Ramos (cell line): ENCODE measurements at regions not wholly inside any gene's neighbourhood (a gene's known extent, or its start where the extent isn't known, plus 50 kb on each side); places are given as distances from the start of the nearest gene placed in this dataset.

Experiments
- in situ Hi-C: fragments of 300-500 bp; cut with MboI; formaldehyde crosslinking; loops from one replicate; pipeline ENCODE4 v1.14.3; 2022; ENCODE audit warnings: low sequenced_read_pairs; ENCODE audit not compliant: unreplicated experiment

GRCh38 chr21:16323596-16323995 lies 593.8 kb downstream of the USP25 start:
- in situ Hi-C loops = no loop called here

GRCh38 chr21:16324630-16325029 lies 594.8 kb downstream of the USP25 start:
- in situ Hi-C loops = no loop called here

DNA sequence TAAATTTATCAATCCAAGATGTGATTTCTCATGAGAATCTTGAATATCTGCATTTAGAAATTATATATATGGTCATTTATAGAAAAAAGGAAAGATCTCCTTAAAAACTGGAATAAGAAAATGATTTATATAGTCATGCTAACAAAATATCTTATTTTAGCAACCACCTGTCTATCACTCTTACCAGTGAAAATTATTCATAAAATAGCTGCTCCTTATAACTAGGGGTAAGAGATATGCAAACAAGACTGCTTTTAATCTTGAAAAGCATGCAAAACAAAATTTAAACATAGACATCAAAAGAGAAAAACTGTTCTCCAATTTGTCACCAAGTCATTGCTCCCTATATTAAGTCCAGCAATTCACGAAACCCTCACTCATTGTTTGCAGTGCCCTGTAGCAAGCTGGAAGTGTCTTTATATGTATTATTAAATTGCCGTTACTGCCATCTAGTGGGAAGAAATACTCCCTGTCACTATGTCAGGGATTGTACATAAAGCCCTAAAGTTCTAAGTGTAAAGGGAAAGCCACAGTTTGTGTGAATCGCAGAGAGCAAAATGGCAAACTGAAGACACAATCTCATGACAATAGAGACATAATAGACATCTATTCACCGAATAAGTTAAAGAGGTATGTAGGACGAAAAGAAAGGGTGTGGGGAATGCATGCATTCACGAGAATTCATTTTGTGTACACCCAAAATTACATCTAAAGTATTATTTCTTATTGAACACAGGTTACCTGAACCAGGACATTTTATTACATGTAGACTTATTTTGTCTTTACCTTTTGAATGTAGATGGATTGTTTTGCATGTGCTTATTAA lies 600.5 kb downstream of the USP25 start:
- in situ Hi-C loops = no loop called here

GRCh38 chr21:16330908-16331268 lies 601.1 kb downstream of the USP25 start:
- in situ Hi-C loops = no loop called here

- in situ Hi-C loops = no loop called here
These were observed 607.5 kb downstream of the USP25 start for GRCh38 chr21:16337266-16337665.

DNA sequence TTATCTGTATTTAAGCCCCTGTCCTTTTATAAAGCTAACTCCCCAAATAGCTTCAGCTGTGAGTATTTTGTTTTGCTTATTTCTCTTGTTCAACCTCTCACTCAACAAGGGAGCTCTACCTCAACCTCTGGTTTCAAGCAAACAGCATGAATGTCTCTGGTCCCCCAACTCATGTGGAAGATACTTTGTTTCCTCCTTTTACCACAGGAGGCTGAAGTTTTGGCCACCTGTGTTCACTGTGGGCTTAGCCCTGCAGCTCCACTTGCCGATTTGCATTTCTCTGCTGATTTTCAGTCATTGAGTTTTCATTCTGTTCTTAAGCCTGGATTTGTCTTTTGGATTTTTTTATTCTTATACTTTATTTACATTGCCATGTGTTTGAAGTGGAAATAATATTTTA lies 613.1 kb downstream of the USP25 start:
- in situ Hi-C loops = no loop called here

- in situ Hi-C loops = no loop called here
These were observed 614.0 kb downstream of the USP25 start for GRCh38 chr21:16343776-16344175.

- in situ Hi-C loops = no loop called here
These were observed 616.0 kb downstream of the USP25 start for GRCh38 chr21:16345757-16346156.

GRCh38 chr21:16347223-16347622 lies 617.4 kb downstream of the USP25 start:
- in situ Hi-C loops = no loop called here

GRCh38 chr21:16353764-16354163 lies 624.0 kb downstream of the USP25 start:
- in situ Hi-C loops = no loop called here

GRCh38 chr21:16357994-16358393 lies 628.2 kb downstream of the USP25 start:
- in situ Hi-C loops = no loop called here

DNA sequence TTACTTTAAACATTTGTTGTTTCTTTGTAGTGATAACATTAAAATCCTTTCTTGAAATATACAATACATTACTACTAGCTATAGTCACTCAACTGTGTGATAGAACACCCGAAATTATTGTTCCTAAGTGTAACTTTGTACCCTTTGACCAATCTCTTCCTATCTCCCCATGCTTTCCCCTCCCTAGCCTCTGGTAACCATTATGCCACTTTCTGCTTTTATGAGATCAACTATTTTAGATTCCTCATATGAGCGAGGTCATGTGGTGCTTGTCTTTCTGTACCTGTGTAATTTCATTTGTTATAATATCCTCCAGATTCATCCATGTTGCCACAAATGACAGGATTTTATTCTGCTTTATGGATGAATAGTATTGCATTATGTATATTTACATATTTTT lies 629.0 kb downstream of the USP25 start:
- in situ Hi-C loops = no loop called here

DNA sequence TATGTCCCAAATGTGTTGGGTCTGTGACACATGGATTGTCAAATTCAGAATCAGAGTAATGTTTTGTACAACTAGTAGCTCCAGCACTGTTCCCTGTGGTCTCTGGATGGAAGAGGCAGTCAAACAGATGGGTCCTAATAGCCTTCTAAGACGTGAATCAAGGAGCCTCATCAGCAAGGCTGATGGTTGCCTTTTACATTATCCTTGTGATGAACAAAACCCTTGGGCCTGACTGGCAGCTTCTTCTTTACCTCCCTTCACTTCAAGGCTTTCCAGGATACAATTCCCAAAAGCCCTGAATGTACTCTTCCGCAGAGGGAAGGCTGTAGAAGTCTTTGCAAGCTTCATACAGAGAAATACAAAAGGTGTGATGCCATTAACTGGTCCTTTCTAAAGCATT lies 633.3 kb downstream of the USP25 start:
- in situ Hi-C loops = no loop called here

GRCh38 chr21:16363518-16363917 lies 633.7 kb downstream of the USP25 start:
- in situ Hi-C loops = no loop called here

- in situ Hi-C loops = no loop called here
These were observed 636.4 kb downstream of the USP25 start for GRCh38 chr21:16366207-16366606.

GRCh38 chr21:16367079-16367478 lies 637.3 kb downstream of the USP25 start:
- in situ Hi-C loops = no loop called here

- in situ Hi-C loops = no loop called here
These were observed 640.4 kb downstream of the USP25 start for GRCh38 chr21:16370186-16370585.

DNA sequence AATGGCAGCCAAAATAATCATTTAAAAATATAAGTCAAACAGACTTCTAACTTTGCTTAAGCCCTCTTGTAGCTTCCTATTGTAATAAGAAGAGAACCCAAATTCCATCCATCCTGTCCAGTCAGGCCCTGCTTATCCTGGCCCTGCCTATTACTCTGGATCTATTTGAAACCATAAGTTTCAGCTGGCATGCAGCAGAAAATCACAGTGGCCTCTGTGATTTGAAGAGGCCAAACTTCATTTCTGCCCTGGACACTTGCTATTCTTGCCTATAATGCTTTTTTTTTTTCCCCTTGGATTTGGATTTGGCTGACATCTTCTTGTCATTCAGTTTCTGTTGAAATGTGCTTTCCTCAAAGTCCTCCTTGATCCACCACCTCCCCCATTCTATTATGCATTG lies 642.8 kb downstream of the USP25 start:
- in situ Hi-C loops = no loop called here

DNA sequence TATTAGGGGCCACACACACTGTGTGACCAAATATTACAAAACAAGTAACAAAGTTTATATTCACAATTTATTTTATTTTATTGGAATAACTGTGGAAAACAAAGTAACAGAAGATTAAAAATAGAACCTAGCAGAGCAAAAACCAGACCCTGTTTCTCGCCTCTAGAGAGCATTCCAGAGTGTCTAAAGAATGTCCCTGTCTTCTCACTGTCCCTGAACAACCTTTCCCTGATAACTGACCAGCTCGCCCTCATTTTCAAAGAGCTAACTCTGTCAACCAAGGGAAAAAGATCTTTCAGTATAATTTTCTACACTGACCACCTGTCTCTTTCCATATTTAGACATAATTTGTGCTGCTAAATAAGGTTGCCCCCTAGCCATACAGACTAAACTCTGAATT lies 646.9 kb downstream of the USP25 start:
- in situ Hi-C loops = no loop called here

DNA sequence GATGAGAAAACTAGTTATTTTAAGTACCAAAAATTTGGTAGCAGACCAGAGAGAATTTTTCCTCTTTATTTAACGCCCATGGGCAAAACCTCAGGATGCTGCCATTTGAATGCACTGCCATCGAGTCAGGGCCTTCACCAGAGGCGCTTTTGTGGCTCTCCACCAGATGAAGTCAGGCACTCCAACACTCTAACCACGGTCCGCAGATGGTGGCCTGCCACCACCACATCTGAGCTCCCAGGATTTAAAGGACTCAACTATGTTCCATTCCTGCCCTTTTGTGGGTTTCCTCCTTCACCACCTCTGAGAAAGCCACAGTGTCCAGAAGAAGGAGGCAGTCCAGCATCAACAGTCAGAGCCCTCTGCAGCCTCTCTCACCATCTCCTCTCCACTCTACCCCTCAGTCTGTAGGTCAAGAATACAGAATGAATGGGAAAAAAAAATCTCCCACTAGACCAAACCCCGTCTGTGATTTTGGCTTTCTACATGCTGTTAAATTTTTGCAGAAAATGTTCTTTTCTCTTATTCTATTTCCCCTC lies 647.4 kb downstream of the USP25 start:
- in situ Hi-C loops = no loop called here

DNA sequence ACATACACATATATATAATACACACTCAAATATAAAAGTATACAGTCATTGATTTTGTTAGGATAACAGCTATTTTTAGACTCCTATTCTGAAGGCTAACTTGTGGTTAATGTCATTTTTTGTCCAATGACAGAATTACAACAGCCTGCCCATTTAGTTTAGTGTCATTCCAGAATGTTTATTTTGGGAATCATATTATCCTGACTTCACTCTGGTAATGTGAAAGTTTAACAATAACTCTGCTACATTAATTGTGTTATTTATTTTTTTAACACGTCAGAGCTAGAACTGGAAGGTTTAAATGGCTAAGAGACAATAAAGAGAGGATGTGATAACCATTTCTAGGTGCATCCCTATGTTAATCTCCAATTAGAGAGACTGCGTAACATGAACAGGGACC lies 648.1 kb downstream of the USP25 start:
- in situ Hi-C loops = no loop called here

- in situ Hi-C loops = no loop called here
These were observed 648.7 kb downstream of the USP25 start for GRCh38 chr21:16378525-16378924.
